Breast epithelium (tissue), 4 donors: ENCODE measurements at regions not wholly inside any gene's neighbourhood (a gene's known extent, or its start where the extent isn't known, plus 50 kb on each side); places are given as distances from the start of the nearest gene placed in this dataset.

ENCODE experiments used
- DNase-seq, 2 donors: peaks; one replicate each; pipeline ENCODE4 v3.0.0-alpha.2; 2019; ENCODE audit warnings: low spot score in 2 of 2
- H3K27ac ChIP-seq, 2 donors: fragments of 200-600 bp; sonication (generic) in 1 of 2; one replicate each; pipeline ENCODE4 v1.5.1; 2016 to 2019; ENCODE audit warnings: mild to moderate bottlenecking in 1 of 2
- H3K27me3 ChIP-seq, 2 donors: fragments of 200-600 bp; sonication (generic) in 1 of 2; one replicate each; pipeline versions ENCODE4 v1.5.1 to v1.6.0; 2017 to 2019; ENCODE audit warnings: control low read depth in 1 of 2, mild to moderate bottlenecking in 1 of 2
- H3K36me3 ChIP-seq: fragments of 200-600 bp; one replicate; pipeline ENCODE4 v1.5.1; 2019
- H3K4me1 ChIP-seq, 2 donors: fragments of 200-600 bp; sonication (generic); one replicate each; pipeline ENCODE4 v1.5.1; 2016 to 2019; ENCODE audit warnings: control low read depth in 1 of 2
- H3K4me3 ChIP-seq, 3 donors: fragments of 200-600 bp; sonication (generic); 1 replicate in 2 of 3; 2 replicates in 1 of 3; pipeline ENCODE4 v1.5.1; 2016 to 2019; ENCODE audit warnings: mild to moderate bottlenecking in 3 of 3, moderate library complexity in 2 of 3
- H3K9me3 ChIP-seq, 2 donors: fragments of 200-600 bp; sonication (generic) in 1 of 2; one replicate each; pipeline ENCODE4 v1.5.1; 2016 to 2019; ENCODE audit warnings: control low read depth in 1 of 2
- POLR2A ChIP-seq: fragments of 450-650 bp; IDR thresholded peaks from one replicate; pipeline ENCODE4 v1.6.1; 2016; ENCODE audit warnings: antibody characterized with exemption, mild to moderate bottlenecking, moderate library complexity
- POLR2AphosphoS5 ChIP-seq, 3 donors: sonication (generic); formaldehyde crosslinking; IDR thresholded peaks; one replicate each; pipeline ENCODE4 v1.6.1; 2017; ENCODE audit warnings: antibody characterized with exemption in 3 of 3
- intact Hi-C: fragments of 100-400 bp; cut with DNase I; formaldehyde crosslinking; loops from one replicate; pipeline ENCODE4 v1.15.1; 2023; ENCODE audit warnings: low total_unique reads
- TF ChIP-seq, protein P1 (sequence below), 3 donors: fragments of 450-650 bp; IDR thresholded peaks; one replicate each; pipeline ENCODE4 v1.5.1; 2016 to 2017; ENCODE audit warnings: antibody characterized with exemption in 3 of 3, mild to moderate bottlenecking in 3 of 3, moderate library complexity in 3 of 3

DNA sequence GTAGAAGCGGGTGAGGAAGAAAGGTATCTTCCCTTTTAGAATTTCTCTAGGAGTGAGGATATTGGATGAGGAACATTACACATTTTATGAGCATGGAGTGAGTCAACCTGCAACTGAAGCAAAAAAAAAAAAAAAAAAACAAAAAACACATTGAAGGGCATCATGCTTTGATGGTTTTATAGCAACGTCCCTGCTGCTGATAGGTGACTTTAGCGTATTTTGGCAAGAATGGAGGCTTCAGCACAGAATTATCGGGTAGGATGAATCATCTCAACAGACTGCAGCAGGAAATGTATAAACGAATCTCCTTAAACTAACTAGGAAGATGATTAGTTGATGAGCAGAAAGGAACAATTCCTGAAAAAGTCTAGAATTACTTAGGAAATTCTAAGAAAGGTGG is 1359.6 kb upstream of the ATXN8OS start:
- Histone ChIP-seq H3K4me1 (no peaks in the 10 kb centered on the region), H3K27me3 (no peaks in the 10 kb centered on the region), H3K9me3 (no peaks in the 10 kb centered on the region), H3K27ac (no peak overlapping the region), H3K36me3 (peaks cover 3% of the 10 kb centered on the region), H3K4me3 (no peak overlapping the region)
- DNase-seq: no peak
- no peak for TF ChIP-seq POLR2A
- TF ChIP-seq, protein P1, sequence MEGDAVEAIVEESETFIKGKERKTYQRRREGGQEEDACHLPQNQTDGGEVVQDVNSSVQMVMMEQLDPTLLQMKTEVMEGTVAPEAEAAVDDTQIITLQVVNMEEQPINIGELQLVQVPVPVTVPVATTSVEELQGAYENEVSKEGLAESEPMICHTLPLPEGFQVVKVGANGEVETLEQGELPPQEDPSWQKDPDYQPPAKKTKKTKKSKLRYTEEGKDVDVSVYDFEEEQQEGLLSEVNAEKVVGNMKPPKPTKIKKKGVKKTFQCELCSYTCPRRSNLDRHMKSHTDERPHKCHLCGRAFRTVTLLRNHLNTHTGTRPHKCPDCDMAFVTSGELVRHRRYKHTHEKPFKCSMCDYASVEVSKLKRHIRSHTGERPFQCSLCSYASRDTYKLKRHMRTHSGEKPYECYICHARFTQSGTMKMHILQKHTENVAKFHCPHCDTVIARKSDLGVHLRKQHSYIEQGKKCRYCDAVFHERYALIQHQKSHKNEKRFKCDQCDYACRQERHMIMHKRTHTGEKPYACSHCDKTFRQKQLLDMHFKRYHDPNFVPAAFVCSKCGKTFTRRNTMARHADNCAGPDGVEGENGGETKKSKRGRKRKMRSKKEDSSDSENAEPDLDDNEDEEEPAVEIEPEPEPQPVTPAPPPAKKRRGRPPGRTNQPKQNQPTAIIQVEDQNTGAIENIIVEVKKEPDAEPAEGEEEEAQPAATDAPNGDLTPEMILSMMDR (IDR thresholded peaks at IDR 0.05): no peak
- TF ChIP-seq POLR2AphosphoS5 (IDR thresholded peaks at IDR 0.05): no peak
- intact Hi-C loops: no loop called here

- no peaks in the 10 kb centered on the region for H3K27me3 ChIP-seq
- no peak overlapping the region for H3K4me3 ChIP-seq
- no peaks in the 10 kb centered on the region for H3K9me3 ChIP-seq
- peaks cover 3% of the 10 kb centered on the region for H3K36me3 ChIP-seq
- no peaks in the 10 kb centered on the region for H3K4me1 ChIP-seq
- intact Hi-C loops: no loop called here
- TF ChIP-seq, protein P1 (IDR thresholded peaks at IDR 0.05): no peak
- TF ChIP-seq POLR2A: no peak
- no peak for TF ChIP-seq POLR2AphosphoS5 (IDR thresholded peaks at IDR 0.05)
- H3K27ac ChIP-seq: no peak overlapping the region
- no peak for DNase-seq
These were observed 1362.1 kb upstream of the ATXN8OS start for GRCh38 chr13:68745502-68745901.

DNA sequence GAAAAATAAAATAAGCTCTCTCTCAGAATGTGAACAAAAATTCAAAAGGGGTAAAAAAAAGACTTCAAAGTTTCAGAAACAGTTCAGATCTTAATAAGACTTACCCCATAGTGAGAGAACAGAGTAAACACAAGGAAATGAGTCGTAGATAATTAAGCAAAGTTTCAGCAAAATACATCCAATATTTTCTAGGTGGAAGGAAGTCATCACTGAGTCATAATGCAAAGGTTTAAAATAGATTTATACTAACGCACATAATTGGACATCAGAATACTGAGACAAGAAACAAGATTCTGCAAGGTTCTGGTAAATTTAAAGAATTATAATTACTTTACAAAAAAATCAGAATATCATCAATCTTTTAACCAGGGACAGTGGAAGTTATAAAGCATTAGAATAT is 1370.7 kb upstream of the ATXN8OS start:
- intact Hi-C loops: no loop called here
- Histone ChIP-seq H3K4me3 (no peak overlapping the region), H3K9me3 (no peaks in the 10 kb centered on the region), H3K27me3 (no peaks in the 10 kb centered on the region), H3K36me3 (no peaks in the 10 kb centered on the region), H3K4me1 (no peaks in the 10 kb centered on the region), H3K27ac (no peak overlapping the region)
- DNase-seq: no peak
- TF ChIP-seq POLR2AphosphoS5 (IDR thresholded peaks at IDR 0.05) (no peak), POLR2A (no peak)

- intact Hi-C loops: loop anchor here (10.0 kb wide), 1 partner anchor 1257 kb away; no protein-coding TSS in a partner anchor
- H3K4me1 ChIP-seq: no peaks in the 10 kb centered on the region
- no peaks in the 10 kb centered on the region for H3K36me3 ChIP-seq
- no peak overlapping the region for H3K4me3 ChIP-seq
- no peak for DNase-seq
- H3K27ac ChIP-seq: no peak overlapping the region
- no peaks in the 10 kb centered on the region for H3K27me3 ChIP-seq
- TF ChIP-seq POLR2A (no peak), POLR2AphosphoS5 (IDR thresholded peaks at IDR 0.05) (no peak)
- TF ChIP-seq, protein P1 (IDR thresholded peaks at IDR 0.05): no peak
- H3K9me3 ChIP-seq: no peaks in the 10 kb centered on the region
These were observed 1379.8 kb upstream of the ATXN8OS start for GRCh38 chr13:68727798-68728197.

- TF ChIP-seq, protein P1 (IDR thresholded peaks at IDR 0.05): no peak
- no peak for TF ChIP-seq POLR2AphosphoS5 (IDR thresholded peaks at IDR 0.05)
- no peak for TF ChIP-seq POLR2A
- Histone ChIP-seq H3K36me3 (no peaks in the 10 kb centered on the region), H3K27ac (no peak overlapping the region), H3K9me3 (no peaks in the 10 kb centered on the region), H3K4me1 (no peaks in the 10 kb centered on the region), H3K27me3 (no peaks in the 10 kb centered on the region), H3K4me3 (no peak overlapping the region)
- intact Hi-C loops: loop anchor here (10.0 kb wide), 1 partner anchor 1258 kb away; no protein-coding TSS in a partner anchor
- no peak for DNase-seq
These were observed 1380.5 kb upstream of the ATXN8OS start for GRCh38 chr13:68727165-68727564.

- Histone ChIP-seq H3K27me3 (no peaks in the 10 kb centered on the region), H3K4me3 (no peak overlapping the region), H3K9me3 (no peaks in the 10 kb centered on the region), H3K4me1 (no peaks in the 10 kb centered on the region), H3K36me3 (no peaks in the 10 kb centered on the region), H3K27ac (no peak overlapping the region)
- DNase-seq: no peak
- no peak for TF ChIP-seq POLR2A
- TF ChIP-seq, protein P1 (IDR thresholded peaks at IDR 0.05): no peak
- TF ChIP-seq POLR2AphosphoS5 (IDR thresholded peaks at IDR 0.05): no peak
- intact Hi-C loops: loop anchor here (10.0 kb wide), 1 partner anchor 1265 kb away; no protein-coding TSS in a partner anchor
These were observed 1387.8 kb upstream of the ATXN8OS start for GRCh38 chr13:68719815-68720214.
